Hindlimb muscle (tissue), 1 donor: ENCODE measurements at regions not wholly inside any gene's neighbourhood (a gene's known extent, or its start where the extent isn't known, plus 50 kb on each side); places are given as distances from the start of the nearest gene placed in this dataset.

ENCODE experiments used
- DNase-seq: peaks from one replicate; pipeline ENCODE4 v3.0.0-alpha.2; 2013

- DNase-seq = no peak
These were observed 64.0 kb upstream of the CHRM3 start for GRCh38 chr1:239322369-239322768.

DNA sequence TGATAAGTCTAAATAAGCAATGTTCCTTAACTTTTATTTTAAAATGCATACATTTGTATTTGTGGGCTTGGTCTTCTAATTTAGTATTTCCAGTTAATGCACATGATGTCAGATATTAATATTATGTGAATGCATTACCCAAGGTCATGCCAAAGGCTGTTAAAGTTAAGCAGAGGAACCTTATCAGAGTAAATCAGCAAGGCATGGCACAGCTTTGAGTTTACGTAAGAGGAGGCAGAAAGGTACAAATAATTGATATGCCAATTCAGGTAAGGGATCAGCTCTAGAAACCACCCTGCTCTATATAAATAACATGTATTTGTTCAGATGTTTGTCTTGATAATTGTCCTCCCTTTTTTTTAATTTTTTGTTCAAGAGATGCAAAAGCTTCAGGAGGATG lies 64.5 kb upstream of the CHRM3 start:
- DNase-seq = no peak

DNA sequence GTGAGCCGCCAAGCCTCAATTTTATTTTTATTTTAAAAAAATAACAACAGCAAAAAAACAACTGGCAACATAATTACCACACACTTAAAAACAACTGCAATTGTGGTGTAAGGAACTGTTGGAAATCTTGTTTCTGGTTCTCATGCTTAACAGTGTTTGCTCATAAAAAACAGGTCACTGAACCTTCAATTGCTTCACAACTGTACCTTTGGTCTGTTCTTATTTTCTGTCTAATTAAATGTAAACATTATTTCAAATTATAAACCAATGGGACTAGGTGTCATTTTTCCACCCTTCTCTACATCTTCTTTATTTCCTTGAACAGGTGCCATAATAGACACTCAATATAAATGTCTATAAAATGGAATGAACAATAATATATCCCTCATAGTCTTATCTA lies 68.4 kb upstream of the CHRM3 start:
- DNase-seq = no peak

DNA sequence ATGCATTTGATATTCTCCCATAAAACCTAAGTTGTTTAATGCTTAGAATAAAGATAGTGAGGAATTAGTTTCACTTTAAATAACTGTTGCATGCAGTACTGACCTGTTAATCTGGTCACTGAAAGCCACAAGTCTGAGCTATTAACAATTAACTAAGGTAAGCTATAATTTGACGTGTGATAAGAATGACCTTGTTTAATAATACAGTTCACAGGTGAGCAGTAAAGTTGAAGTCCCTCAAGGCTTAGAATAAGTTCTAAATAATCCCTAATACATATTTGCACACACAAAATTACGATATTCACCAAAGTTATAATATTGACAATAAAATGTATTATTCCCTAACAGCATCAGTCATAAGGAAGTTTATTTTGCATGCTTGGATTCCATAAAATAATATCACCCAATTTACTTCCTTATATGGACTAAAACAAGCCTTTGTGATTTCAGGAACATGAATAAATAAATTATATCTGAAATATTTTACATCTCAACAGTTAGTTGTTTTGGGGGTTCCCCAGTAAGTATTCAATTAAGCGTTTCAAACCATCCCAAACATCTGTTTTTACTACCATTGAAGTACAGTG lies 70.6 kb upstream of the CHRM3 start:
- no peak for DNase-seq

GRCh38 chr1:239311331-239311730 lies 75.0 kb upstream of the CHRM3 start:
- DNase-seq = no peak

- no peak for DNase-seq
These were observed 77.6 kb upstream of the CHRM3 start for GRCh38 chr1:239308701-239309333.

DNA sequence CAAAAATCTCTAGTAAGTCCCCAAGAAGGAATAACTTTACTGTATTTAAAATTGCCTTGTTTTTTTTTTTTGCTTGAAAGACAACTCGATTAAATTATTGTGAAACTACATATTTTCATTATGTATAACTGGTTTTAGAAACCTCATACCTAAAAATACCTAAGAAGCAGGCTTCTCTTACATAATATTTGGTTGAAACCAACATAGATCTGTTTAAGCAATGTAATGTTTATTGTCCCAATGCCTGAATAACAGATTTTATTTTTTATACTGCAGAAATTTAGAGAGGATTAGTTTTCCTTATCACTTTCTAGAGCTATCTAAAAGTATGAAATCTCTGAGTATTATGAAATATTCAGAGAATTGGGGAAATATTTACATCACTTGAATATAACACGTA lies 78.5 kb upstream of the CHRM3 start:
- DNase-seq = no peak

DNA sequence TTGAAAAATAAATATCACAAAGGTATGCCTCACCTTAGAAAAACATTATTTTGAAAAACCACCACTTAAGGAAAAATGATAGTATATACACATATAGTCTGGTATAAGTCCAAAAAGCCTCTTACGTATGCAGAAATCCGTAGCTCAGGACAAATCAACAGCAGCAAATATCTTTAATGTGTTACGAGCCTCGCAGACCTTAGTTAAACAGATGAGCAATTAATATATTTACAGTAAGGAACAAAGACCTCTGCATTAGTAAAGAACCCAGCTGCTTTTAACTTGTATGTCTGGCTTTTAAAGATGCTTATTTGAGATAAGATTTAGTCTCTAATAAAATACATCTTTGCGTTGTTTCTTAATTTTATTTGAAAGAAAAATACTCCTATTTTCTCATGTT lies 79.9 kb upstream of the CHRM3 start:
- DNase-seq = no peak

DNA sequence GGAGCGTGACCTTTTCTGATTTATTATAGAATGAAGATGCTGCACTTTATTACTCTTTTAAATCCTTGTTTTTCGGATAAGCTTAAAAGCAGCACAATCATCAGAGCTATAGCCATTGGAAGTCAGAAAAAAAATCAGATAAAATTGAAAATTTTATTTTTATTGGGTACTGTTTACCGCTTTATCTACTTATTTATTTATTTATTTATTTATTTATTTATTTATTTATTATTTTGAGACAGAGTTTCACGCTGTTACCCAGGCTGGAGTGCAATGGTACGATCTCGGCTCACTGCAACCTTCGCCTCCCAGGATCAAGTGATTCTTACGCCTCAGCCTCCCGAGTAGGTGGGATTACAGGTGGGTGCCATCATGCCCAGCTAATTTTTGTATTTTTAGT lies 83.1 kb upstream of the CHRM3 start:
- DNase-seq = no peak

GRCh38 chr1:239302696-239303095 lies 83.7 kb upstream of the CHRM3 start:
- no peak for DNase-seq

GRCh38 chr1:239301251-239301650 lies 85.1 kb upstream of the CHRM3 start:
- no peak for DNase-seq

DNA sequence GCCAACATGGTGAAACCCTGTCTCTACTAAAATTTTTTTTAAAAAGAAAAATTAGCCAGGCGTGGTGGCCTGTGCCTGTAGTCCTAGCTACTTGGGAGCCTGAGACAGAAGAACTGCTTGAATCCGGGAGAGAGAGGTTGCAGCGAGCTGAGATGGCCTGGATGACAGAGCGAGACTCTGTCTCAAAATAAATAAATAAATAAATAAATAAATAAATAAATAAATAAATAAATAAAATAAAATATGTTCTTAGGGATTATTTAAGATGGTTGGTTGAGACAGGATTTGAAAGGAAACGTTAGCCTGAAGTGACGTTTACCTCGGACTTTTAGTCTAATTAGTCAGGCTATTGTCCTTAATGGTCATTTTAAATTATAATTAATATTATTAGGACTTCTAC lies 88.5 kb upstream of the CHRM3 start:
- no peak for DNase-seq

GRCh38 chr1:239293350-239294110 lies 92.8 kb upstream of the CHRM3 start:
- no peak for DNase-seq

DNA sequence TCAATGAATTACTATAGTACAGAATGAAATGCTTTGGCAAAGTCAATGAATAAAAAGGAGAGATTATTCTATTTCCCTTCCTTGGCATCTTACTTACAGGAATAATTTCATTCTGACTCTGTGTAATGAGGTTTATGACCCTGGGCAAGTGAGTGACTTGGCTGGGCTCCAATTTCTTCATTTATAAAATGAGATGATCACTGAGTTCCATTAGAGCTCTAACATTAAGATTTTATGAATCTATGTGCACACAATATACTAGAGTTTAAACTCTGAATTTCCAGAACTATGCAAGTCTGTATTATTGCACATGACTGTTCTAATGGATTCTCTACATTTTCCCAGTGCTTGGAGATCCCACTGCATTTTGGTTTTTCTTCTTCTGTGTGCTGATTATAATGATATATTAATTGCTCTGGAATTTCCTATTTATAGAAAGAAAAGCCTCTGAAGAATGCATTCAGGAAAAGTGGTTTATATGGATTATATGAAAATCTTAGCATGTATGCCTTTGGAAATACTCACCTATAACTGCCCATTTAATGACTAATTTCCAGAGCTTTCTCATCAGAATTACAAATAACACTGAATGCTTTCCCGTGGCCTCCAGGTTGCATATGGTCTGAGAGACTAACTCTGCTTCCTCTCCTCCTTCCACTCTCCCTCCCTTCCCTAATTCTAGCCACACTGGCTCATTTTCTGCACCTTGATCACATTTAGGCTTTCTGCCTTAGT lies 97.4 kb upstream of the CHRM3 start:
- no peak for DNase-seq

DNA sequence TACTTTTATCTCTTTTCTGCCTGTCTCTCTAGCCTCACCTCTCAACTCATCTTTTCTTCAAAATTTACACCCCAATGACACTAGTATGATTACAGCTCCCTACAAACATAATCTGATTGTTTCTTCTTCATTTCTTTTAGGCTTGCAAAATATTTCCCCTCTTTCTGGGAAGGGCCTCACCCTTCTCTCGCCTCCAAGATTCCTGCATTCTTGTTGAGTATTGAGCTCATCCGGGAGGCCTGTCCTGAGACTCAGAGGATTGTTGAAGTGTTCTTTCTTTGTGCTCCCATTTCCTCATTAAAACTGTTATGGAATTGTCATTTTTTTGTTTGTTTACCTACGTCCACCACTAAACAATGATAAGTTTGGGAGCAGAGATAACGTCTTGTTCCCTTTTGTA lies 99.1 kb upstream of the CHRM3 start:
- no peak for DNase-seq

- DNase-seq = no peak
These were observed 103.2 kb upstream of the CHRM3 start for GRCh38 chr1:239283216-239283615.

- DNase-seq = no peak
These were observed 104.0 kb upstream of the CHRM3 start for GRCh38 chr1:239282411-239282810.

DNA sequence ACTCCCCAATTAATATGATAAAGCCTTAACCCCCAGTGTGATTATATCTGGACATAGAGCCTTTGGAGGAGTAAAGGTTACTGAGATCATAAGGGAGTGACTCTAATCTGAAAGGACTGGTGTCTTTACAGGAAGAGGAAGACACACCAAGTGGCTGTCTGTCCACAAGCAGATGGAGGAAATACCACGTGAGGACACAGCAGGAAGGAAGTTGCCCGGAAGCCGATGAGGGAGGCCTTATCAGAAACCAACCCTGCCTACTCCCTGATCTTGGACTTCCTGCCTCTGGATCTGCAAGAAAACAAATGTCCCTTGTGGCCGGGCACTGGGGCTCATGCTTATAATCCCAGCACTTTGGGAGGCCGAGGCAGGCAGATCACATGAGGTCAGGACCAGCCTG lies 110.3 kb upstream of the CHRM3 start:
- DNase-seq = no peak

DNA sequence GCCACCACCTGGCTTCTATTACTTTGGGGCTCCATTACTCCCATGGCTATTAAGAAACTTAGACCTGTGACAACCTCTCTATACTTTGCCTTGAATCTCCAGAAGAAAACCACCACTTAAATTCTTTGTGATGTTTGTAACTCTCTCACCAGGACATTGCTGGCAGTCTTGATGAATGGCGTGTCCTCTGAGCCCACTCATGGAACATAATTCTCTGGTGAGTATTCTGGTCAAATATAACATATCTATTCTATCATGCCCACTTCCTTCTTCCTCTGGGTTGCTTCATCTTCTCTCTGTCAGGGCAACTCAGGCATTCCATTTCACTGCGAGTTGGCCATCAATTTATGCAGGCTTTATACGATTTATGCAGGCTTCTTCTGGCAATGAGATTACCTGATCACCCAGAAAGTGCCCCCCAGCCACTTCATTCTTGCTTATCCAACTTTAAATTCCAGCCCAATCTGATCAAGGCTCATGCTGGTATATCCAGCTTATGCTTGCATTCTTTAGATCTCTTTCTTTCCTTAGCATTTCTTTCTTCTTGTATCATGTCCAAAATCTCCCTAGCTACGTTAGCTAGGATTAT lies 112.0 kb upstream of the CHRM3 start:
- DNase-seq = no peak

DNA sequence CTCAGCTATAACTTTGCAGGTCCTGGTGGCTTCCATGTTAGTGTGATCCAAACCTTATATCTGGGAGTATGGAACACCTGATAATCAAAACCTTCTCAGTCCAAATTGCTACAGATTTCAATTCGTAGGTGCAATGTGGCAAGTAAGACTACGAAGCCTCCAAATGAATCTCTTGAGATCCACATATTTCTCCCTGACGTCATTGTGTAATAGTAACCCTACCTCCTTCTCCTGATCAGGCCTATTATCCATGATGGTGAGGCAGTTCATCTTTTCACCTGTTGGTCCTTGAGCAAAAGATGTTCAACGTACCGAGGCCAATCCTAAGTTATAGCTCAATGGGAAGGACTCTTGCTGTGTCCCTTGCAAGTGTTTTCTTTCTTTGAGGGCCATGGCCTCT lies 115.9 kb upstream of the CHRM3 start:
- DNase-seq = no peak

DNA sequence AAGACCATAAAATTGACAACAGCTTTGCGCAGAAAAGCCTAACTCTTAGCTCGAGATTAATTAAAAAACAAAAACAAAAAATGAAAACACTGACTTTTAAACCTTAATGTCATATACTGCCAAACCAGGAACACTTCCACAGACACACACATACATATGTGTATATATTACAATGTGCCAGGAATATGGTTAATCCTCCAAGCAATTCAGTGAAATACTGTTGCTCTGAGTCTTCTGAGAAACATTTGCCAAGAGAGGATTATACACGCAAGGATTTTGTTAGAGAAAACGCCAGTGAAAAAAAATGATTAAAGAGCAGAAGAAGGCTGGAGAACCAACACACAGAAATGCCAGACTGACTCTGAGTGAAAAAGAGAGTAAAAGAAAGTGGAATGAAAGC lies 116.7 kb upstream of the CHRM3 start:
- no peak for DNase-seq

DNA sequence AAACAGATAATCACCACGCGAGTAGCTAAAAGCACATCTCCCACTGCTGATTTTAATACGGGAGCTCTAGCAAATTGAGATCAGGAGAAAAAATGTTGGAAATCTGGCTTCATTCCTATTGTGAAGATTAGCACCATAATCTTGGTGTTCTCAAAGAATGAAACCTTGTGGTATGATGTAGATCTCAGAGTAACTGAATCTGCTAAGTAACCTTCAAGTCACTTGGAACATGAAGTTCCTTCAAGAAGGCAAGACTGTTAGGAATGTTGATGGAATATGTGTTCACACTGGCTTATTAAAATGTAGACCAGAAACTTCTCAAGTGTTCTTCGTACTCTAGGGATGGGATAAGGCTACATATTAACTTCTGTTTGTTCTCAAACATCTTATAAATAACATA lies 117.4 kb upstream of the CHRM3 start:
- DNase-seq = no peak

GRCh38 chr1:239268007-239268406 lies 118.4 kb upstream of the CHRM3 start:
- DNase-seq = no peak
